ENCODE measurements at regions not wholly inside any gene's neighbourhood (a gene's known extent, or its start where the extent isn't known, plus 50 kb on each side); places are given as distances from the start of the nearest gene placed in this dataset.

DNA sequence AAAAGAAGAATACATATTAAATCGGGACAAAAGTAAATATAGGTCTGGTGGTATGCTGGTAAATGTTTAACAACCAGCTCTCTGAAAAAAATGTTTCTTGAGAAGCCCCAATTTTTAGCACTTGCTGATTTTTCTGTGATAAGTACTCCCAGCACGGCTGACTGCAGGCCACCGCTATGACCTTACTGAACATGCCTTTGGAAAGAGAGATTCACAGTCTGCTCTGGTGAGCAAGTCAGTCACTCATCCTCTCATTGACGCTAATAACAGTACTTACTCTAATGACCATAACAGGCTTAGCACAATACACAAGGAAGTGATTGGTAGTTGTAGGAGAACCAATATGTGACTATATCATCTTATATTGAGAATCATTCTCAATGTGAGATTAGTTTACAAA is 98.9 kb upstream of the BLTP1 start:
- no peak for TF ChIP-seq EZH2phosphoT487 (IDR thresholded peaks at IDR 0.05; ENCODE audit: borderline replicate concordance)
- no peak for TF ChIP-seq CTCF (conservative IDR thresholded peaks at IDR 0.05; ENCODE audit: low read length)
- no peak overlapping the region for H2AFZ ChIP-seq (ENCODE audit: low read length)
- no peaks in the 10 kb centered on the region for H3K4me1 ChIP-seq (ENCODE audit: insufficient read depth, low read length, poor library complexity, severe bottlenecking)
- no peaks in the 10 kb centered on the region for H4K20me1 ChIP-seq (ENCODE audit: insufficient read depth, low read length, poor library complexity, severe bottlenecking)
- no peak overlapping the region for H3K4me2 ChIP-seq (ENCODE audit: low read depth, low read length, poor library complexity, severe bottlenecking)
- no peaks in the 10 kb centered on the region for H3K9me3 ChIP-seq (ENCODE audit: insufficient read depth, low read depth, low read length)
- no peaks in the 10 kb centered on the region for H3K79me2 ChIP-seq (ENCODE audit: insufficient read depth, low read length)
- H3K9ac ChIP-seq (ENCODE audit: low read depth, low read length, poor library complexity, severe bottlenecking): no peak overlapping the region
- no peaks in the 10 kb centered on the region for H3K9me2 ChIP-seq (replicated peaks; ENCODE audit: low read depth, low read length)
- H3K27me3 ChIP-seq (ENCODE audit: insufficient read depth, low read length, poor library complexity, severe bottlenecking): no peaks in the 10 kb centered on the region
- H3K36me3 ChIP-seq (ENCODE audit: insufficient read depth, low read length): no peaks in the 10 kb centered on the region
- no peaks in the 10 kb centered on the region for H3F3A ChIP-seq (ENCODE audit: low read depth)
- H3K4me3 ChIP-seq (ENCODE audit: low read length, poor library complexity, severe bottlenecking): no peak overlapping the region

DNA sequence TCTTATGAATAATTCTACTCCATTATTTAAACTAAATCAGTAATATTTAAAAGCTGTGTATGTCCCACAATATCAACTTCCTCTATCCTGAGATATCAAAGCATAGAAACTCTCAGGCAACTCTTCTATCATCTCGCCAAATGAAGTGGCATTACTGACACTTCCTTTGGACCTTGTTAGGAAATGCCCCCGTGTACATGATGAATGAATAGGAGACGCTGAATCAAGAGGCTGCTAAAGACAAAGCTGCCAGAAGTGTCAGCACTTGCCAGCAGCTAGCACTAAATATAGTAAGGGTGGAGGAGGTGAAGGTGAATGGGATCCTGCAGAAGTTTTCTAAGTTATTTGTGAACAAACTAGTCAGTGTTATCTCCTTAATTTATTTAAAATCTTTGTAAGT is 99.5 kb upstream of the BLTP1 start:
- H3K4me2 ChIP-seq (ENCODE audit: low read depth, low read length, poor library complexity, severe bottlenecking): no peak overlapping the region

DNA sequence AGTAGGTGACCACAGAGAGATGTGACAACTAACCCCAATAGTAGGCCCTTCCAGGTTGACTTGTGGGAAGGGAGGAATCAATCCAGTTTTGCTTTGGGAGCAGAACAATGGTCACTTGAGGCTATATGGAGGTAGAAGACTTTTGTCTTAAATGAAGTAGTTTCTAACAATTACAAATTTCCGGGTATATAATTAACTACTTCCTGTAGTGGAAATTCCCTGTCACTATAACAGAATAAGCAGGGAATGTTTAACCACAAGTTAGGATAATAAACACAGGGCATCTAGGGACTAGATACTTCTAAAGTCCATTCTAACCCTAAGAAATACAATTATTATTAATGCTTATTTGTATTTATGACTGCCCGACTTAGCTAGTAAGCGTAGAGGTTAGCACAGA is 99.0 kb upstream of the TRPC3 start:
- no peak for TF ChIP-seq EZH2phosphoT487 (IDR thresholded peaks at IDR 0.05; ENCODE audit: borderline replicate concordance)
- TF ChIP-seq CTCF (conservative IDR thresholded peaks at IDR 0.05; ENCODE audit: low read length): no peak
- H3K36me3 ChIP-seq (ENCODE audit: insufficient read depth, low read length): no peaks in the 10 kb centered on the region
- no peaks in the 10 kb centered on the region for H3F3A ChIP-seq (ENCODE audit: low read depth)
- no peak overlapping the region for H3K4me3 ChIP-seq (ENCODE audit: low read length, poor library complexity, severe bottlenecking)
- no peaks in the 10 kb centered on the region for H3K9me3 ChIP-seq (ENCODE audit: insufficient read depth, low read depth, low read length)
- H3K9ac ChIP-seq (ENCODE audit: low read depth, low read length, poor library complexity, severe bottlenecking): no peak overlapping the region
- H3K4me2 ChIP-seq (ENCODE audit: low read depth, low read length, poor library complexity, severe bottlenecking): no peak overlapping the region
- no peaks in the 10 kb centered on the region for H3K27me3 ChIP-seq (ENCODE audit: insufficient read depth, low read length, poor library complexity, severe bottlenecking)
- H3K4me1 ChIP-seq (ENCODE audit: insufficient read depth, low read length, poor library complexity, severe bottlenecking): no peaks in the 10 kb centered on the region
- H2AFZ ChIP-seq (ENCODE audit: low read length): no peak overlapping the region
- no peaks in the 10 kb centered on the region for H3K9me2 ChIP-seq (replicated peaks; ENCODE audit: low read depth, low read length)
- no peaks in the 10 kb centered on the region for H4K20me1 ChIP-seq (ENCODE audit: insufficient read depth, low read length, poor library complexity, severe bottlenecking)
- no peaks in the 10 kb centered on the region for H3K79me2 ChIP-seq (ENCODE audit: insufficient read depth, low read length)

More for the DNA sequence above, 99.5 kb upstream of the BLTP1 start:
- no peaks in the 10 kb centered on the region for H3K9me2 ChIP-seq (replicated peaks; ENCODE audit: low read depth, low read length)
- no peaks in the 10 kb centered on the region for H3K27me3 ChIP-seq (ENCODE audit: insufficient read depth, low read length, poor library complexity, severe bottlenecking)
- H3F3A ChIP-seq (ENCODE audit: low read depth): no peaks in the 10 kb centered on the region
- no peak for TF ChIP-seq CTCF (conservative IDR thresholded peaks at IDR 0.05; ENCODE audit: low read length)
- no peak for TF ChIP-seq EZH2phosphoT487 (IDR thresholded peaks at IDR 0.05; ENCODE audit: borderline replicate concordance)
- H3K36me3 ChIP-seq (ENCODE audit: insufficient read depth, low read length): no peaks in the 10 kb centered on the region
- no peaks in the 10 kb centered on the region for H3K9me3 ChIP-seq (ENCODE audit: insufficient read depth, low read depth, low read length)
- no peaks in the 10 kb centered on the region for H4K20me1 ChIP-seq (ENCODE audit: insufficient read depth, low read length, poor library complexity, severe bottlenecking)
- no peak overlapping the region for H2AFZ ChIP-seq (ENCODE audit: low read length)
- no peak overlapping the region for H3K4me3 ChIP-seq (ENCODE audit: low read length, poor library complexity, severe bottlenecking)
- no peaks in the 10 kb centered on the region for H3K79me2 ChIP-seq (ENCODE audit: insufficient read depth, low read length)
- no peak overlapping the region for H3K9ac ChIP-seq (ENCODE audit: low read depth, low read length, poor library complexity, severe bottlenecking)
- no peaks in the 10 kb centered on the region for H3K4me1 ChIP-seq (ENCODE audit: insufficient read depth, low read length, poor library complexity, severe bottlenecking)

Data from Loucy (cell line).